Natural killer cell (primary cell): ENCODE measurements at regions not wholly inside any gene's neighbourhood (a gene's known extent, or its start where the extent isn't known, plus 50 kb on each side); places are given as distances from the start of the nearest gene placed in this dataset.

Experiments used
- ATAC-seq, 3 donors: fragments of 150-1000 bp in 2 of 3; fragments of 200-7000 bp in 1 of 3; cut with Tn5 transposase; 1 replicate in 1 of 3; 2 replicates in 2 of 3; pipeline ENCODE4 v1.10.0; 2021; ENCODE audit warnings: mild to moderate bottlenecking in 2 of 3, moderate library complexity in 2 of 3
- DNase-seq, 2 donors: peaks; one replicate each; pipeline versions ENCODE4 v3.0.0 to v3.0.0-alpha.2; 2013 to 2021; ENCODE audit warnings: mixed read lengths in 1 of 2
- H3K27ac ChIP-seq: one replicate; pipeline ENCODE4 v1.5.1; 2013; ENCODE audit warnings: mild to moderate bottlenecking, low read length
- H3K27me3 ChIP-seq: one replicate; pipeline ENCODE4 v1.6.1; 2013; ENCODE audit warnings: low read length; ENCODE audit not compliant: control insufficient read depth, insufficient read depth
- H3K36me3 ChIP-seq: one replicate; pipeline ENCODE4 v1.6.1; 2013; ENCODE audit warnings: low read length; ENCODE audit not compliant: control insufficient read depth, insufficient read depth
- H3K4me1 ChIP-seq: one replicate; pipeline ENCODE4 v1.6.1; 2013; ENCODE audit warnings: low read length; ENCODE audit not compliant: control insufficient read depth, insufficient read depth
- H3K4me3 ChIP-seq: one replicate; pipeline ENCODE4 v1.5.1; 2013; ENCODE audit warnings: low read length
- H3K9me3 ChIP-seq: one replicate; pipeline ENCODE4 v1.6.1; 2013; ENCODE audit warnings: low read length; ENCODE audit not compliant: control insufficient read depth, insufficient read depth
- H3K27ac Mint-ChIP-seq, 2 donors: one replicate each; pipeline ENCODE4 v1.8.0; 2022; ENCODE audit warnings: mild to moderate bottlenecking in 2 of 2, mixed read lengths in 2 of 2, moderate library complexity in 1 of 2
- H3K27me3 Mint-ChIP-seq, 2 donors: one replicate each; pipeline ENCODE4 v1.8.0; 2022; ENCODE audit warnings: low read depth in 2 of 2, mixed read lengths in 2 of 2
- H3K36me3 Mint-ChIP-seq: one replicate; pipeline ENCODE4 v1.8.0; 2022; ENCODE audit warnings: mixed read lengths
- H3K4me1 Mint-ChIP-seq, 2 donors: one replicate each; pipeline ENCODE4 v1.8.0; 2022; ENCODE audit warnings: mixed read lengths in 2 of 2
- H3K4me3 Mint-ChIP-seq: one replicate; pipeline ENCODE4 v1.8.0; 2022; ENCODE audit warnings: mild to moderate bottlenecking, moderate library complexity, mixed read lengths
- H3K9me3 Mint-ChIP-seq, 2 donors: one replicate each; pipeline ENCODE4 v1.8.0; 2022; ENCODE audit warnings: mixed read lengths in 2 of 2
- WGBS: methylation state at CpG from one replicate; pipeline ENCODE4 v1.1.7; 2013; ENCODE audit warnings: missing lambda C conversion rate; ENCODE audit not compliant: insufficient coverage; 5-methylcytosine and 5-hydroxymethylcytosine counted together
- intact Hi-C: fragments of 100-400 bp; cut with micrococcal nuclease; formaldehyde crosslinking; loops from one replicate; pipeline ENCODE4 v1.14.2; 2022
- TF ChIP-seq, protein P1 (sequence below): fragments of 200-600 bp; IDR thresholded peaks from one replicate; pipeline ENCODE4 v1.8.0; 2022; ENCODE audit warnings: antibody characterized with exemption

DNA sequence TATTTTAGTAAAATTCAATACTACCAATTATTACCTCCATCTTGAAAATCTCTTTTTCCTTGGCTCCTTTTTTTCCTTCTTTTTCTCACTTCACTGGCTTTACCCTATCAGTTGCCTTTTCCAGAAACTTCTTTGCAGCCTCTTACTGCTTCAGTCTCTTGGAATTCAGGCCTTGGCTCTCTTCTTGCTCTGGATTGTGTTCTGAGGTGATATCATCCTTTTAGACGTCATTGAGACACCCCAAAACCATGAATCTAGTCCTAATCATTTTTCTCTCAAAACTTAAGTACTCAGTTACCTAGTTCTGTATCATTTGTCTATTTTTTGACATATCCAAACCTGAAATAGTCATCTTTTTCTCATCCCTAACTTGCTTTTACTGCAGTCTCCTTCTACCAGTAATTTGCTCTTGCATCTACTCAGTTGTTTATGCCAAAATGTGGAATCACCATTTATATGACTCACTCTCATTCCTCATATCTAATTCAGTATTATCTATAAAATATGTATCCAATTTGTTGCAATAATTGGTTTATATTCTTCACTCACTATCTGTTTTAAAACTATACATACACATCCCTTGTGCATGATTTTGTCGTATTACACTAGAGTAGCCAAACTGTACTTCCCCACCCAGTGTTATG is 703.2 kb upstream of the CCDC54 start:
- no peaks in the 10 kb centered on the region for H3K9me3 ChIP-seq
- H3K4me3 ChIP-seq: no peak overlapping the region
- H3K27ac Mint-ChIP-seq: no peak overlapping the region
- H3K36me3 ChIP-seq: no peaks in the 10 kb centered on the region
- no peaks in the 10 kb centered on the region for H3K4me1 ChIP-seq
- ATAC-seq (no peak), DNase-seq (no peak)
- peaks cover 5 to 9% of the 10 kb centered on the region in 2 donors for H3K9me3 Mint-ChIP-seq
- TF ChIP-seq, protein P1, sequence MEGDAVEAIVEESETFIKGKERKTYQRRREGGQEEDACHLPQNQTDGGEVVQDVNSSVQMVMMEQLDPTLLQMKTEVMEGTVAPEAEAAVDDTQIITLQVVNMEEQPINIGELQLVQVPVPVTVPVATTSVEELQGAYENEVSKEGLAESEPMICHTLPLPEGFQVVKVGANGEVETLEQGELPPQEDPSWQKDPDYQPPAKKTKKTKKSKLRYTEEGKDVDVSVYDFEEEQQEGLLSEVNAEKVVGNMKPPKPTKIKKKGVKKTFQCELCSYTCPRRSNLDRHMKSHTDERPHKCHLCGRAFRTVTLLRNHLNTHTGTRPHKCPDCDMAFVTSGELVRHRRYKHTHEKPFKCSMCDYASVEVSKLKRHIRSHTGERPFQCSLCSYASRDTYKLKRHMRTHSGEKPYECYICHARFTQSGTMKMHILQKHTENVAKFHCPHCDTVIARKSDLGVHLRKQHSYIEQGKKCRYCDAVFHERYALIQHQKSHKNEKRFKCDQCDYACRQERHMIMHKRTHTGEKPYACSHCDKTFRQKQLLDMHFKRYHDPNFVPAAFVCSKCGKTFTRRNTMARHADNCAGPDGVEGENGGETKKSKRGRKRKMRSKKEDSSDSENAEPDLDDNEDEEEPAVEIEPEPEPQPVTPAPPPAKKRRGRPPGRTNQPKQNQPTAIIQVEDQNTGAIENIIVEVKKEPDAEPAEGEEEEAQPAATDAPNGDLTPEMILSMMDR: no peak
- H3K27ac ChIP-seq: no peak overlapping the region
- intact Hi-C loops: no loop called here
- no peak overlapping the region for H3K4me3 Mint-ChIP-seq
- H3K4me1 Mint-ChIP-seq: no peaks in the 10 kb centered on the region
- H3K36me3 Mint-ChIP-seq: no peaks in the 10 kb centered on the region
- WGBS: 80% methylated on average over 2 of the region's 2 CpGs
- H3K27me3 Mint-ChIP-seq: no peaks in the 10 kb centered on the region
- no peaks in the 10 kb centered on the region for H3K27me3 ChIP-seq

DNA sequence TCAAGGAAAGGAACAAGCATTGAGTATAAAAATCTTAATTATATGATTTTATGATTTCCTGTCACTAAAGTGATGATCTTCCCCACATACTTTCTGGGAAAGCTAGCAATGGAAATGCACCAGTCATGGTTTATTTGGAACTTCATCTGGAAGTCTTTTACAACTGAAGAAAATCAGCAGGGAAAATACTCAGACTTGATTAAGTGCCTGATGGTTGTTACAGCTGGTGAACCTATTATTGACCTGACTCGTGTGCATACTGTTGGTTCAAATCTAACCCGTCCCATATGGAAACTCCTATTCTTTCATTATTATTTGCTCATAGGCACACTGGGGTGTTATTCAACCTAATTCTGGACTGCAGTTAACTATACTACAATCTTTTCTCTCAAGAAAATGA is 701.8 kb upstream of the CCDC54 start:
- no peak overlapping the region for H3K27ac ChIP-seq
- intact Hi-C loops: no loop called here
- no peaks in the 10 kb centered on the region for H3K27me3 ChIP-seq
- no peaks in the 10 kb centered on the region for H3K9me3 ChIP-seq
- Mint-ChIP-seq H3K4me1 (no peaks in the 10 kb centered on the region), H3K9me3 (peaks cover 5 to 9% of the 10 kb centered on the region in 2 donors), H3K27me3 (no peaks in the 10 kb centered on the region), H3K27ac (no peak overlapping the region), H3K4me3 (no peak overlapping the region), H3K36me3 (no peaks in the 10 kb centered on the region)
- ATAC-seq (no peak), DNase-seq (no peak)
- TF ChIP-seq, protein P1: no peak
- no peaks in the 10 kb centered on the region for H3K36me3 ChIP-seq
- H3K4me3 ChIP-seq: no peak overlapping the region
- 94% methylated on average over 2 of the region's 2 CpGs for whole genome bisulfite sequencing
- no peaks in the 10 kb centered on the region for H3K4me1 ChIP-seq

DNA sequence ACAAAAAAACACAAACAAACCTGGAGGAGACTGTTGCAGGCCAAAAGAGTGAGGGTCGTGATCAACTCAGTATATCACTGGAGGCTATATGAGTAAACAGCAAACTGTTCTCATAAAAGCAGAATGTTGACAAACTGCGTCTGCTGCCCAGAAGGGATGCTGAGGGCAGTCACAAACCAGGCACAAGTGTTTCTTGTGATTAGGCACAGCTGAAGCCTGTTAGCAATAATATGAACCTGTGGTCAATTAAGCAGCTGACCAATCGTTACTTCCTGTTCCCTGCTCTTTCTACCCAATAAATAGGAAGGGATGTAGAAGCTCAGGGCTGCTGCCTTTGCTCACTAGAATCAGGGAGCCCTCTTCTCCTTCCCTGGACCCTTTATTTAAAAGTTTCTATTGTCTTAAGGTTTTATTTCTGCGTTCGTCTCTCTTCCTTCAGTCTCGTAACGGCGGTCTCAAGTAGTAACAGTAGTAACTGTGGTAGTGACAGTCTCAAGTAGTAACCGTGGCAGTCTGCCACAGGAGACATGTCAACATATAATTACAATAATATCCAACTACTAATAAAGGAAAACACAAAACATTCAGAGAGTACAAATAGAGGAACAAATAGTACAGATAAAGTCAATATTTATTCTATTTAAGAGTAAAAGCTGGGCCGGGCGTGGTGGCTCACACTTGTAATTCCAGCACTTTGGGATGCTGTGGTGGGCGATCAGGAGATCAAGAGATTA is 698.4 kb upstream of the CCDC54 start:
- no peak overlapping the region for H3K27ac ChIP-seq
- DNase-seq (no peak), ATAC-seq (no peak)
- no peaks in the 10 kb centered on the region for H3K36me3 ChIP-seq
- H3K4me3 Mint-ChIP-seq: no peak overlapping the region
- H3K27me3 ChIP-seq: no peaks in the 10 kb centered on the region
- H3K9me3 Mint-ChIP-seq: peaks cover 4 to 8% of the 10 kb centered on the region in 2 donors
- H3K4me1 ChIP-seq: no peaks in the 10 kb centered on the region
- TF ChIP-seq, protein P1: no peak
- 92% methylated on average over 11 of the region's 12 CpGs for WGBS
- no peak overlapping the region for H3K4me3 ChIP-seq
- no peaks in the 10 kb centered on the region for H3K9me3 ChIP-seq
- H3K27ac Mint-ChIP-seq: no peak overlapping the region
- H3K36me3 Mint-ChIP-seq: no peaks in the 10 kb centered on the region
- H3K27me3 Mint-ChIP-seq: no peaks in the 10 kb centered on the region
- intact Hi-C loops: no loop called here
- H3K4me1 Mint-ChIP-seq: no peaks in the 10 kb centered on the region
